Heart right ventricle (tissue), 16 donors: ENCODE measurements at regions not wholly inside any gene's neighbourhood (a gene's known extent, or its start where the extent isn't known, plus 50 kb on each side); places are given as distances from the start of the nearest gene placed in this dataset.
A peak's percentile ranks its signal among the peaks of the same experiment; 100 is the strongest.
"Not testable (repeated sequence)": the region's sequence is repeated elsewhere in the genome, so short reads cannot be mapped to it uniquely, and the experiment has no call there.

Source experiments
- ATAC-seq, 8 donors: fragments of 200-7000 bp; cut with Tn5 transposase; one replicate each; pipeline ENCODE4 v1.9.1; 2020; ENCODE audit warnings: mild to moderate bottlenecking in 8 of 8, moderate library complexity in 8 of 8, moderate number of reproducible peaks in 1 of 8
- DNase-seq, 2 donors: peaks; one replicate each; pipeline ENCODE4 v3.0.0-alpha.2; 2020
- H3K27ac ChIP-seq, 10 donors: fragments of 200-600 bp; sonication (generic) in 2 of 10; one replicate each; pipeline versions ENCODE4 v1.5.0 to v1.8.0; 2020 to 2022; ENCODE audit warnings: mild to moderate bottlenecking in 3 of 10
- H3K27me3 ChIP-seq, 7 donors: fragments of 200-600 bp; one replicate each; pipeline ENCODE4 v1.8.0; 2021 to 2022; ENCODE audit warnings: mild to moderate bottlenecking in 2 of 7
- H3K36me3 ChIP-seq, 9 donors: fragments of 200-600 bp; sonication (generic) in 1 of 9; one replicate each; pipeline versions ENCODE4 v1.5.0 to v1.8.0; 2020 to 2022; ENCODE audit warnings: mild to moderate bottlenecking in 2 of 9
- H3K4me1 ChIP-seq, 9 donors: fragments of 200-600 bp; sonication (generic) in 1 of 9; one replicate each; pipeline versions ENCODE4 v1.5.0 to v1.8.0; 2020 to 2022; ENCODE audit warnings: mild to moderate bottlenecking in 4 of 9
- H3K4me3 ChIP-seq, 10 donors: fragments of 200-600 bp; sonication (generic) in 2 of 10; one replicate each; pipeline versions ENCODE4 v1.5.0 to v1.8.0; 2020 to 2022; ENCODE audit warnings: mild to moderate bottlenecking in 7 of 10, moderate library complexity in 2 of 10
- H3K9me3 ChIP-seq, 11 donors: fragments of 200-600 bp in 10 of 11; sonication (generic) in 2 of 11; one replicate each; pipeline versions ENCODE4 v1.5.0 to v1.8.0; 2013 to 2022; ENCODE audit warnings: mild to moderate bottlenecking in 2 of 11, control low read depth in 1 of 11, moderate library complexity in 1 of 11
- CTCF ChIP-seq, 9 donors: fragments of 200-600 bp; sonication (generic) in 2 of 9; IDR thresholded peaks; one replicate each; pipeline versions ENCODE4 v1.5.0 to v1.8.0; 2021 to 2022; ENCODE audit warnings: antibody characterized with exemption in 9 of 9, mild to moderate bottlenecking in 5 of 9, moderate library complexity in 1 of 9
- WGBS, 2 donors: extraction: QIAGEN DNeasy Blood & Tissue Kit; methylation state at CpG; one replicate each; pipeline ENCODE4 v1.1.7; 2013; ENCODE audit warnings: inconsistent platforms in 1 of 2; 5-methylcytosine and 5-hydroxymethylcytosine counted together
- intact Hi-C, 10 donors: fragments of 100-400 bp; cut with DNase I; formaldehyde crosslinking; loops; one replicate each; pipeline versions ENCODE4 v1.11.1 to v1.14.2; 2022
- donor health status: Arrhythmogenic right ventricular cardiomyopathy.
- donor health status: ischemic (EF 13 %, LVEDD 7.1; RV severe dilation, severe dysfunction).
- donor health status: healthy with polysubstance abuse.
- donor health status: DM: no; HTN: yes; CAD: no.
- donor health status: DM: no; HTN: no; CAD: no.
- donor health status: ischemic (EF 25% LVEDD 6.9; RV normal size, moderate dysfunction).
- donor health status: ischemic (EF 25% LVEDD 5.7; RV mildly dilated, moderate dysfunction).
- donor health status: healthy.
- donor health status: DM: yes; HTN: yes; CAD: no.
- donor health status: Ischemic cardiomyopathy.
- donor health status: ischemic (EF 35%, LVEDD 5.7; RV mildly dilated, moderate dysfunction).
- donor health status: nonischemic (EF 11% LVEDD 7.7; RV severe dilation, severe dysfunction).
- donor health status: DM: yes; HTN: yes; CAD: no.
- donor health status: PGD.
- donor health status: ischemic (EF 29% LVEDD 5.4; RV normal size, mild dysfunction).
- donor health status: nonischemic (EF 23%, LVEDD 6.1; RV moderate dilation, normal function).

- H3K27me3 ChIP-seq = no peaks in the 10 kb centered on the region
- peak overlapping the region in 9 of 10 donors; percentile 45 to 87 (median 78) for H3K27ac ChIP-seq
- intact Hi-C loops = loop anchor here in 2 of 10 donors (5.0 to 10.0 kb wide), 2 partner anchors 279 to 282 kb away; partner anchors contain the start of gene GNGT1 (in 1 of the 2)
- DNase-seq = no peak
- ATAC-seq = no peak
- H3K4me1 ChIP-seq = peaks cover 0 to 20% (median 15%) of the 10 kb centered on the region in 9 donors
- WGBS, 2 donors = 69 to 72% methylated on average over 3 of the region's 3 CpGs
- TF ChIP-seq CTCF (IDR thresholded peaks at IDR 0.05) = no peak
- no peaks in the 10 kb centered on the region for H3K36me3 ChIP-seq
- no peak overlapping the region for H3K4me3 ChIP-seq
- H3K9me3 ChIP-seq = no peaks in the 10 kb centered on the region
These were observed 179.7 kb upstream of the BET1 start for GRCh38 chr7:94183891-94184290.

DNA sequence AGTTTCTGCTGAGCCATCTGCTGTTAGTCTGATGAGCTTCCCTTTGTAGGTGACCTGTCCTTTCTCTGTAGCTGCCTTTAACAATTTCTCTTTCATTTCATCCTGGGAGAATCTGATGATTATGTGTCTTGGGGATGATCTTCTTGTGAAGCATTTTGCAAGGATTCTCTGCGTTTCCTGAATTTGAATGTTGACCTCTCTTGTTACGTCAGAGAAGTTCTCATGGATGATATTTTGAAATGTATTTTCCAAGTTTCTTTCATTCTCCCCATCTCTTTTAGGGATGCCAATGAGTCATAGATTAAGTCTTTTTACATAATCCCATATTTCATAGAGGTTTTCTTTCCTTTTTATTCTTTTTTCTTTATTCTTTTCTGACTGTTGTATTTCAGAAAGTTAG is 184.2 kb upstream of the BET1 start:
- H3K27me3 ChIP-seq = no peaks in the 10 kb centered on the region
- DNase-seq (no peak), ATAC-seq (no peak)
- no peak for TF ChIP-seq CTCF (IDR thresholded peaks at IDR 0.05)
- H3K9me3 ChIP-seq = peaks cover 0 to 5% (median 0%) of the 10 kb centered on the region in 11 donors
- no peaks in the 10 kb centered on the region for H3K36me3 ChIP-seq
- 97% methylated on average over 2 of the region's 2 CpGs for WGBS, 2 donors
- intact Hi-C loops = loop anchor here in 1 of 10 donors (10.0 kb wide), 1 partner anchor 284 kb away; the partner anchor contains the start of gene GNGT1
- no peak overlapping the region for H3K27ac ChIP-seq
- no peak overlapping the region for H3K4me3 ChIP-seq
- H3K4me1 ChIP-seq = peaks cover 0 to 17% (median 11%) of the 10 kb centered on the region in 9 donors

DNA sequence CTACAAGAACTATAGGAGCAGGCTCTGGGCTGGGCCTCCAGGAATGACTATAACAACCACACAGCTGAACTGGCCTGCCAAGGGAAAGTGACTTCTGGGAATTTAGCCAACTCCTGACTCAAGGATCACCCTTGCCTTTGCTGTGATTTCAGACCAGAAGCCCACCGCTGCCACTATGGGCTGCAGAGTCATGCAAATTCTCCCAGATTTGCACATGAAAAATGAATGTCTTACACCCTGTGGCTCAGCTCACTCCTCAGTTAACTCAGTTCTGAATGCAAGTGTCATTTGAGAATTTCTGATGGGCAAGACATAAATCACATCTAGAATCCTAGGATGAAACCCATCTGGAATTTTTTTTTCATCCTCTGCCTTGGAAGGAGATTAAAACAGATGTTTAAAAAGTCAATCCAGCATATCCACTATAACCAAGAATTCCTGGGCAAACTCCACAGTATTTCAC is 186.5 kb upstream of the BET1 start:
- H3K4me1 ChIP-seq = peaks cover 0 to 10% (median 0%) of the 10 kb centered on the region in 9 donors
- no peaks in the 10 kb centered on the region for H3K36me3 ChIP-seq
- TF ChIP-seq CTCF (IDR thresholded peaks at IDR 0.05) = no peak
- intact Hi-C loops = no loop called here
- 0 to 2% methylated on average over 1 of the region's 1 CpG for WGBS, 2 donors
- peak in 3 of 8 donors; percentile 41 to 66 (median 60) for ATAC-seq
- H3K27me3 ChIP-seq = no peaks in the 10 kb centered on the region
- peak in 1 of 2 donors; percentile 9 for DNase-seq
- peaks cover 0 to 8% (median 0%) of the 10 kb centered on the region in 11 donors for H3K9me3 ChIP-seq
- H3K27ac ChIP-seq = peak overlapping the region in 1 of 10 donors; percentile 2
- no peak overlapping the region for H3K4me3 ChIP-seq

DNA sequence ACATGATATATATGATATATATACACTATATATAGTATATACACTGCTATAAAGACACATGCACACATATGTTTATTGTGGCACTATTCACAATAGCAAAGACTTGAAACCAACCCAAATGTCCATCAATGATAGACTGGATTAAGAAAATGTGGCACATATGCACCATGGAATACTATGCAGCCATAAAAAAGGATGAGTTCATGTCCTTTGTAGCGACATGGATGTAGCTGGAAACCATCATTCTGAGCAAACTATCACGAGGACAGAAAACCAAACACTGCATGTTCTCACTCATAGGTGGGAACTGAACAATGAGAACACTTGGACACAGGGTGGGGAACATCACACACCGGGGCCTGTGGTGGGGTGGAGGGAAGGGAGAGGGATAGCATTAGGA is 190.3 kb upstream of the BET1 start:
- intact Hi-C loops, H3K9me3 ChIP-seq, H3K4me3 ChIP-seq, H3K27me3 ChIP-seq, H3K4me1 ChIP-seq, H3K27ac ChIP-seq, H3K36me3 ChIP-seq, DNase-seq, ATAC-seq: not testable (repeated sequence)
- WGBS, 2 donors = 91 to 92% methylated on average over 3 of the region's 3 CpGs

GRCh38 chr7:94195201-94195600 is 191.0 kb upstream of the BET1 start:
- no peak for TF ChIP-seq CTCF (IDR thresholded peaks at IDR 0.05)
- Histone ChIP-seq H3K4me3 (no peak overlapping the region), H3K9me3 (peaks cover 0 to 8% (median 0%) of the 10 kb centered on the region in 11 donors), H3K27ac (no peak overlapping the region), H3K27me3 (no peaks in the 10 kb centered on the region), H3K36me3 (no peaks in the 10 kb centered on the region), H3K4me1 (peaks cover 0 to 8% (median 0%) of the 10 kb centered on the region in 9 donors)
- no peak for DNase-seq
- intact Hi-C loops = no loop called here
- no peak for ATAC-seq
- 92 to 97% methylated on average over 2 of the region's 2 CpGs for WGBS, 2 donors
